ENCODE measurements at regions not wholly inside any gene's neighbourhood (a gene's known extent, or its start where the extent isn't known, plus 50 kb on each side); places are given as distances from the start of the nearest gene placed in this dataset.

- no peaks in the 10 kb centered on the region for H3K4me1 ChIP-seq (ENCODE audit: control insufficient read depth in 5 of 5, insufficient read depth in 5 of 5, low read length in 5 of 5)
- no peaks in the 10 kb centered on the region for H3K36me3 ChIP-seq (ENCODE audit: control insufficient read depth in 4 of 4, insufficient read depth in 4 of 4, low read length in 4 of 4)
- H3K27ac ChIP-seq (ENCODE audit: low read depth in 1 of 2, low read length in 1 of 2) = no peak overlapping the region
- no peak overlapping the region for H3K4me3 ChIP-seq
- peaks cover 0 to 3% (median 0%) of the 10 kb centered on the region in 4 donors for H3K9me3 ChIP-seq (ENCODE audit: control insufficient read depth in 4 of 4, insufficient read depth in 3 of 4, low read length in 3 of 4)
- H3K9ac ChIP-seq (ENCODE audit: insufficient read depth in 1 of 2, low read length in 2 of 2) = no peak overlapping the region
- DNase-seq (peak in 2 of 3 donors; percentile 7 to 13), ATAC-seq (ENCODE audit: insufficient read depth, low FRiP score) (peak; percentile 53)
- no peaks in the 10 kb centered on the region for H3K27me3 ChIP-seq (ENCODE audit: control insufficient read depth in 3 of 3, insufficient read depth in 3 of 3, low read length in 2 of 3)
- WGBS, 2 donors = 77 to 78% methylated on average over 8 of the region's 8 CpGs
- peak; percentile 3 for TF ChIP-seq CTCF (IDR thresholded peaks at IDR 0.05; ENCODE audit: control extremely low read depth, extremely low read depth)
Observed at GRCh38 chr18:28961669-28962228, 784.8 kb upstream of the CDH2 start.

DNA sequence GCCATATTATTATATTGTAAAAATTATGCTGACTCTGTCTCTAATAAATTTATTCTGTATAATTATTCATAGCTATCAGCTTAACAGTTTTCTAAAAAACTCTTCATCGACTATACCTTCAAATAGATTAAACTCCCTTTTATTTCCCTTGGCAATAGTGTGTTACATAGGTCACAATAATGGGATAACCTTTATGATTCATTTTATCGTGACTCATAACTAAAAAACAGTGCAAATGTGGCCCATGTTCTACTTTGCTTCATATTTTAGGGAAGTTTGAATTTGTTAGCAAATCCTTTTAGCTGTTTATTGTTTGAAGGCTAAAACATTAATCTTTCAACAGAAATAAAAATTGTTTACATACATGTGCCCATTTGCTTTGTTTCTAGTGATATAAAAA is 783.2 kb upstream of the CDH2 start:
- no peaks in the 10 kb centered on the region for H3K36me3 ChIP-seq (ENCODE audit: control insufficient read depth in 4 of 4, insufficient read depth in 4 of 4, low read length in 4 of 4)
- no peak overlapping the region for H3K4me3 ChIP-seq
- no peak overlapping the region for H3K27ac ChIP-seq (ENCODE audit: low read depth in 1 of 2, low read length in 1 of 2)
- peaks cover 0 to 3% (median 0%) of the 10 kb centered on the region in 4 donors for H3K9me3 ChIP-seq (ENCODE audit: control insufficient read depth in 4 of 4, insufficient read depth in 3 of 4, low read length in 3 of 4)
- DNase-seq (no peak), ATAC-seq (ENCODE audit: insufficient read depth, low FRiP score) (no peak)
- H3K9ac ChIP-seq (ENCODE audit: insufficient read depth in 1 of 2, low read length in 2 of 2) = no peak overlapping the region
- TF ChIP-seq CTCF (IDR thresholded peaks at IDR 0.05; ENCODE audit: control extremely low read depth, extremely low read depth) = no peak
- no peaks in the 10 kb centered on the region for H3K4me1 ChIP-seq (ENCODE audit: control insufficient read depth in 5 of 5, insufficient read depth in 5 of 5, low read length in 5 of 5)
- 76 to 85% methylated on average over 2 of the region's 2 CpGs for WGBS, 2 donors
- no peaks in the 10 kb centered on the region for H3K27me3 ChIP-seq (ENCODE audit: control insufficient read depth in 3 of 3, insufficient read depth in 3 of 3, low read length in 2 of 3)

DNA sequence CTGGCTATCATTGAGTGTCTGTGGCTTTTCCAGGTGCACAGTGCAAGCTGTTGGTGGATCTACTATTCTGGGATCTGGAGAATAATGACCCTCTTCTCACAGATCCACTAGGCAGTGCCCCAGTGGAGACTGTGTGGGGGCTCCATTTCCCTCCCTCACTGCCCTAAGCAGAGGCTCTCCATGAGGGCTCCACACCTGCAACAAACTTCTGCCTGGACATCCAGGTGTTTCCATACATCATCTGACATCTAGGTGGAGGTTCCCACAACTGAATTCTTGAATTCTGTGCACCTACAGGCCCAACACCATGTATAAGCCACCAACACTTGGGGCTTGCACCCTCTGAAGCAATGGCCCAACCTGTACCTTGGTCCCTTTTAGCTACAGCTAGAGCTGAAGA is 775.4 kb upstream of the CDH2 start:
- Histone ChIP-seq H3K27me3 (ENCODE audit: control insufficient read depth in 3 of 3, insufficient read depth in 3 of 3, low read length in 2 of 3) (no peaks in the 10 kb centered on the region), H3K36me3 (ENCODE audit: control insufficient read depth in 4 of 4, insufficient read depth in 4 of 4, low read length in 4 of 4) (no peaks in the 10 kb centered on the region), H3K9me3 (ENCODE audit: control insufficient read depth in 4 of 4, insufficient read depth in 3 of 4, low read length in 3 of 4) (peaks cover 0 to 7% (median 3%) of the 10 kb centered on the region in 4 donors), H3K9ac (ENCODE audit: insufficient read depth in 1 of 2, low read length in 2 of 2) (no peak overlapping the region), H3K27ac (ENCODE audit: low read depth in 1 of 2, low read length in 1 of 2) (no peak overlapping the region), H3K4me3 (no peak overlapping the region), H3K4me1 (ENCODE audit: control insufficient read depth in 5 of 5, insufficient read depth in 5 of 5, low read length in 5 of 5) (no peaks in the 10 kb centered on the region)
- DNase-seq (no peak), ATAC-seq (ENCODE audit: insufficient read depth, low FRiP score) (no peak)
- TF ChIP-seq CTCF (IDR thresholded peaks at IDR 0.05; ENCODE audit: control extremely low read depth, extremely low read depth) = no peak

DNA sequence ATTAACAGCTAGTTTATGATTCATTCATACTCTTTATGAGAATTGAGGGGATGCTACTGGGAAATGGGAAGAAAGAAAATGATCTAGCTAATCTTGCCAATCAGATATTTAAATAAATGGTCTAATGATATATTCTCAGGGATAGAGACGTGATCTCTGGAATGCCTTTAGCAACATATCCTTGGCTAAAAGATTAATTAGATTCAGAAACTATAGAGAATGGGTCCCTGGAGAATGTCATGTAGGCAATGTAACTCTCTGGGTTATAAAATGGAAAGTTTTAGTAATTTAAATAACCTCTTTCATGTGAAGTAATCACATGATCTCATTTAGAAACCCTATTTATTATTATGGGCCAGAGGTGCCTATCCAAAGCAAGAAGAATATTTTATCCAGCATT is 771.0 kb upstream of the CDH2 start:
- DNase-seq (no peak), ATAC-seq (ENCODE audit: insufficient read depth, low FRiP score) (no peak)
- Histone ChIP-seq H3K27me3 (ENCODE audit: control insufficient read depth in 3 of 3, insufficient read depth in 3 of 3, low read length in 2 of 3) (no peaks in the 10 kb centered on the region), H3K27ac (ENCODE audit: low read depth in 1 of 2, low read length in 1 of 2) (no peak overlapping the region), H3K4me1 (ENCODE audit: control insufficient read depth in 5 of 5, insufficient read depth in 5 of 5, low read length in 5 of 5) (no peaks in the 10 kb centered on the region), H3K4me3 (no peak overlapping the region), H3K9ac (ENCODE audit: insufficient read depth in 1 of 2, low read length in 2 of 2) (no peak overlapping the region), H3K36me3 (ENCODE audit: control insufficient read depth in 4 of 4, insufficient read depth in 4 of 4, low read length in 4 of 4) (no peaks in the 10 kb centered on the region), H3K9me3 (ENCODE audit: control insufficient read depth in 4 of 4, insufficient read depth in 3 of 4, low read length in 3 of 4) (peaks cover 0 to 7% (median 3%) of the 10 kb centered on the region in 4 donors)
- 77 to 96% methylated on average over 1 of the region's 1 CpG for WGBS, 2 donors
- TF ChIP-seq CTCF (IDR thresholded peaks at IDR 0.05; ENCODE audit: control extremely low read depth, extremely low read depth) = no peak

Data from lung (tissue), 11 donors.